ENCODE measurements at regions not wholly inside any gene's neighbourhood (a gene's known extent, or its start where the extent isn't known, plus 50 kb on each side); places are given as distances from the start of the nearest gene placed in this dataset.

DNA sequence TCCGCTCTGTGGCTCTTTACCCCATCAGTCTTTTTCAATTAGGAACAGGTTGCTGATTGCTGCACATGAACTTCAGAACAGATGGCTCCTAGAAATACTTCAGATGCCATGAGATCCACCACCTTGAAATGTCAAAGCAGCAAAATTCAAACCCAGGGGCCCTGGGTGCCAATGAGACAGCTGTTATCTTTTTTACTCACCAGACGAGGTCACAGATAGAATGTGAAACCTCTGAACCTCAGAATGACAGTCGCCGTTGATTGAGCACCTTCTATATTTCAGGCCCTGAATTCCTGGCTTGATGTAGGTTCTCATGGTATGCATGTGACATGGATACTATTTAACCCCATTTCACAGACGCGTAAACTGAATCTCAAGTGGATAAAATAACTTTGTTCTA is 63.0 kb downstream of the MAF start:
- no peak for TF ChIP-seq PRDM1 (tag by site-specific recombination; IDR thresholded peaks at IDR 0.05)
- TF ChIP-seq CTCF (tag by site-specific recombination; IDR thresholded peaks at IDR 0.05), result no peak
- TF ChIP-seq ZNF23 (tag by site-specific recombination; IDR thresholded peaks at IDR 0.05; ENCODE audit: borderline replicate concordance), result no peak
- no peak for TF ChIP-seq ZNF266 (tag by site-specific recombination; IDR thresholded peaks at IDR 0.05; ENCODE audit: low read depth)
- TF ChIP-seq ZNF274 (IDR thresholded peaks at IDR 0.05; ENCODE audit: low read length), result no peak
- TF ChIP-seq ZNF274 (tag by site-specific recombination; IDR thresholded peaks at IDR 0.05; ENCODE audit: borderline replicate concordance), result no peak
- no peak for TF ChIP-seq ZNF18 (tag by site-specific recombination; IDR thresholded peaks at IDR 0.05)
- no peak for TF ChIP-seq ZNF660 (tag by site-specific recombination; IDR thresholded peaks at IDR 0.05)
- no peak for TF ChIP-seq SP2 (tag by site-specific recombination; IDR thresholded peaks at IDR 0.05)

Measured in HEK293 (cell line).